ENCODE measurements at regions not wholly inside any gene's neighbourhood (a gene's known extent, or its start where the extent isn't known, plus 50 kb on each side); places are given as distances from the start of the nearest gene placed in this dataset.

DNA sequence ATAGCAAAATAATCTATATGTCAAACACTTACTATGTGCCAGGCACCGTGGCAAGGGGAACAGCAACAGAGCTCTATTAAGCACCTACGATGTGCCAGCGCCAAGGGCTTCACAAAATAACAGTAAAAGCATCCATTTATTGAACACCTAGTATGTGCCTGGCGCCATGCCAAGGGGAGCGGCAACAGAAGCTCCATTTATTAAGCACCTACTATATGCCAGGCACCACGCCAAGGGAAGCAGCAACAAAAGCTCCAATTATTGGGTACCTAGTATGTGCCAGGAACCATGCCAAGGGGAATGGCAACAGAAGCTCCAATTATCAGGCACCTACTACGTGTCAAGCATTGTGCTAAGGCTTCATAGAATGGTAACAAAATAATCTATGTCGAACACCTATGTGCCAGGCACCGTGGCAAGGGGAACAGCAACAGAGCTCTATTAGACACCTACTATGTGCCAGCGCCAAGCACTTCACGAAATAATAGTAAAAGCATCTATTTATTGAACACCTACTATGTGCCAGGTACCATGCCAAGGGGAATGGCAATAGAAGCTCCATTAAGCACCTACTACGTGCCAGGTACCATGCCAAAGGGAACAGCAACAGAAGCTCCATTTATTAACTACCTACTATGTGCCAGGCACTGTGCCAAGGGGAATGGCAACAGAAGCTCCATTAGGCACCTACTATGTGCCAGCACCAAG, 107.7 kb downstream of the PTPRS start:
- no TSS peak for BruUV-seq (replicated peaks)
- no peak for DNase-seq (ENCODE audit: unreplicated experiment)
- no peaks in the 10 kb centered on the region for H3K4me1 Mint-ChIP-seq (ENCODE audit: insufficient read depth, unreplicated experiment)
- ChIA-PET CTCF (interaction anchor here (0.9 kb wide), 1 partner anchor 128 kb away, joined by 3 read pairs; no protein-coding TSS in a partner anchor), POLR2A (no interaction called here)
- H3K36me3 Mint-ChIP-seq (ENCODE audit: insufficient read depth, unreplicated experiment), result no peaks in the 10 kb centered on the region
- TF ChIP-seq, protein P1, sequence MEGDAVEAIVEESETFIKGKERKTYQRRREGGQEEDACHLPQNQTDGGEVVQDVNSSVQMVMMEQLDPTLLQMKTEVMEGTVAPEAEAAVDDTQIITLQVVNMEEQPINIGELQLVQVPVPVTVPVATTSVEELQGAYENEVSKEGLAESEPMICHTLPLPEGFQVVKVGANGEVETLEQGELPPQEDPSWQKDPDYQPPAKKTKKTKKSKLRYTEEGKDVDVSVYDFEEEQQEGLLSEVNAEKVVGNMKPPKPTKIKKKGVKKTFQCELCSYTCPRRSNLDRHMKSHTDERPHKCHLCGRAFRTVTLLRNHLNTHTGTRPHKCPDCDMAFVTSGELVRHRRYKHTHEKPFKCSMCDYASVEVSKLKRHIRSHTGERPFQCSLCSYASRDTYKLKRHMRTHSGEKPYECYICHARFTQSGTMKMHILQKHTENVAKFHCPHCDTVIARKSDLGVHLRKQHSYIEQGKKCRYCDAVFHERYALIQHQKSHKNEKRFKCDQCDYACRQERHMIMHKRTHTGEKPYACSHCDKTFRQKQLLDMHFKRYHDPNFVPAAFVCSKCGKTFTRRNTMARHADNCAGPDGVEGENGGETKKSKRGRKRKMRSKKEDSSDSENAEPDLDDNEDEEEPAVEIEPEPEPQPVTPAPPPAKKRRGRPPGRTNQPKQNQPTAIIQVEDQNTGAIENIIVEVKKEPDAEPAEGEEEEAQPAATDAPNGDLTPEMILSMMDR (IDR thresholded peaks at IDR 0.05; ENCODE audit: unreplicated experiment), result no peak
- no peak overlapping the region for H3K4me3 Mint-ChIP-seq (ENCODE audit: unreplicated experiment)
- no peak overlapping the region for H3K27ac Mint-ChIP-seq (ENCODE audit: low read depth, unreplicated experiment)
- intact Hi-C loops (cut with micrococcal nuclease), result no loop called here
- no peaks in the 10 kb centered on the region for H3K27me3 Mint-ChIP-seq (ENCODE audit: insufficient read depth, unreplicated experiment)
- no peaks in the 10 kb centered on the region for H3K9me3 Mint-ChIP-seq (ENCODE audit: unreplicated experiment)

- intact Hi-C loops (cut with micrococcal nuclease), result no loop called here
- TF ChIP-seq, protein P1 (IDR thresholded peaks at IDR 0.05; ENCODE audit: unreplicated experiment), result no peak
- Mint-ChIP-seq H3K27ac (ENCODE audit: low read depth, unreplicated experiment) (no peak overlapping the region), H3K9me3 (ENCODE audit: unreplicated experiment) (no peaks in the 10 kb centered on the region), H3K36me3 (ENCODE audit: insufficient read depth, unreplicated experiment) (no peaks in the 10 kb centered on the region), H3K4me1 (ENCODE audit: insufficient read depth, unreplicated experiment) (no peaks in the 10 kb centered on the region), H3K4me3 (ENCODE audit: unreplicated experiment) (no peak overlapping the region), H3K27me3 (ENCODE audit: insufficient read depth, unreplicated experiment) (no peaks in the 10 kb centered on the region)
- no TSS peak for BruUV-seq (replicated peaks)
- no peak for DNase-seq (ENCODE audit: unreplicated experiment)
- ChIA-PET POLR2A (no interaction called here), CTCF (interaction anchor here (0.6 kb wide), 1 partner anchor 516 kb away, joined by 4 read pairs; no protein-coding TSS in a partner anchor)
Measured at GRCh38 chr19:5231857-5232678, 108.5 kb downstream of the PTPRS start.

DNA sequence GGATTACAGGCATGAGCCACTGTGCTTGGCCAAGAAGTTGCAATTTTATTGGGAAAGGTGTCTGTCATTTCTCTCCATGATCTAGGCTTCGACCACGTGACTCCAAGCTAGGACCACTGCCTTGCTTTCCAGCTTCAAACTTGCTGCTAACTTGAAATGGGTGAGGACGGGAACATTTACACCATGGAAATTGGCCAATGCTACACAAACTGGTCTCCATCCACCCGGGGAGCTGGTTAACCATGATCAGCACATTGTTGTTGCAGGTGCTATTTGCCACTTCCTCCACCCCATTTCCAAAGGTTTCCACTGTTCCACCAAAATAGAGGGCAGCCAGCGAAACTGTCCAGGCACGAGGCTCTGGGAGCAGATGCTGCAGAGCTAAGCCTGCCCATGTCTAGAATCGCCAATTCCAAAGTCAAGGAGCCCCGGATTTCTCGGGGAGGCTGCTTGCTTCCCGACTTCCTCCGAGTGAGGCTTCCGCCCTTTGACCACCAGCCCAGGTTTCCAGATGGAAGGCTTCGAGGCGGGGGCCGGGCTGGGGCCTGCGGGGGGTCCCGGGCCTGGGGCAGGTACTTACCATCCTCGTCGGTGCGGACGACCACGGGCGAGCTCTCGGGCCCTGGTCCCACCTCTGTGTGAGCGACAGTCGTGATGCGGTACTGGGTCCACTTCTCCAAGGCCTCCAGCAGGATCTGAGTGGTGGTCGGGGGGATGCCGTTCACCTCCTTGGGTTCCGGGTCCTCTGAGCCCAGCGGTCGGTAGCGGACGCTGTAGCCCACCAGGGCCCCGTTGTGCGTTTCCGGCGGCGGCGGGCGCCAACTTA, 109.7 kb downstream of the PTPRS start:
- H3K4me3 Mint-ChIP-seq (ENCODE audit: unreplicated experiment), result no peak overlapping the region
- H3K27me3 Mint-ChIP-seq (ENCODE audit: insufficient read depth, unreplicated experiment), result no peaks in the 10 kb centered on the region
- H3K27ac Mint-ChIP-seq (ENCODE audit: low read depth, unreplicated experiment), result no peak overlapping the region
- BruUV-seq (replicated peaks), result no TSS peak
- TF ChIP-seq, protein P1 (IDR thresholded peaks at IDR 0.05; ENCODE audit: unreplicated experiment), result no peak
- DNase-seq (ENCODE audit: unreplicated experiment), result no peak
- ChIA-PET POLR2A (no interaction called here), CTCF (no interaction called here)
- no peaks in the 10 kb centered on the region for H3K9me3 Mint-ChIP-seq (ENCODE audit: unreplicated experiment)
- intact Hi-C loops (cut with micrococcal nuclease), result no loop called here
- H3K36me3 Mint-ChIP-seq (ENCODE audit: insufficient read depth, unreplicated experiment), result no peaks in the 10 kb centered on the region
- no peaks in the 10 kb centered on the region for H3K4me1 Mint-ChIP-seq (ENCODE audit: insufficient read depth, unreplicated experiment)
